ENCODE measurements at regions not wholly inside any gene's neighbourhood (a gene's known extent, or its start where the extent isn't known, plus 50 kb on each side); places are given as distances from the start of the nearest gene placed in this dataset.

- DNase-seq (ENCODE audit: insufficient read length, low spot score): no peak
- no peak for TF ChIP-seq CTCF (IDR thresholded peaks at IDR 0.05; ENCODE audit: insufficient read depth, missing control alignments)
- FAIRE-seq: no peak
These were observed 132.5 kb upstream of the OSR1 start for GRCh38 chr2:19490846-19491435.

- DNase-seq (ENCODE audit: insufficient read length, low spot score) (no peak), FAIRE-seq (no peak)
- TF ChIP-seq CTCF (IDR thresholded peaks at IDR 0.05; ENCODE audit: insufficient read depth, missing control alignments): no peak
These were observed 129.7 kb upstream of the OSR1 start for GRCh38 chr2:19488009-19488691.

DNA sequence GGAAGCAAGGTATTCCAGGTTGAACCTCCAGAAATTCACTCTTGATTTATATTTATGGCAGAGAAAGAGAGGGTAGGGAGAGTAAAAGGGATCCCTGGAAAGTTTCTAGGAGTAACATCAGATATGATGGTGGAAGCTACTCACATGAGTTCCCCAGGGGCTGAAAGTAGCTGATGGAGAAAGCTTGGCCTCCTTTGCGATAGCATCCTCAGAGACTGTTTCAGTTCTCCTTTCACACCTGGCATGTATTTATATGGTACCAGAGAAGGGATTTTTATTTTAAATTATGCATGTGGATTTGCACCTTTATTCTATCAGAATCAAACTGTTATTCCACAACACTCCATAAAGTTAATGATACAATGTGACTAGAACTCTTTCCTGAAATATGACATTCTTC lies 126.3 kb upstream of the OSR1 start:
- no peak for DNase-seq (ENCODE audit: insufficient read length, low spot score)
- no peak for FAIRE-seq
- TF ChIP-seq CTCF (IDR thresholded peaks at IDR 0.05; ENCODE audit: insufficient read depth, missing control alignments): no peak

DNA sequence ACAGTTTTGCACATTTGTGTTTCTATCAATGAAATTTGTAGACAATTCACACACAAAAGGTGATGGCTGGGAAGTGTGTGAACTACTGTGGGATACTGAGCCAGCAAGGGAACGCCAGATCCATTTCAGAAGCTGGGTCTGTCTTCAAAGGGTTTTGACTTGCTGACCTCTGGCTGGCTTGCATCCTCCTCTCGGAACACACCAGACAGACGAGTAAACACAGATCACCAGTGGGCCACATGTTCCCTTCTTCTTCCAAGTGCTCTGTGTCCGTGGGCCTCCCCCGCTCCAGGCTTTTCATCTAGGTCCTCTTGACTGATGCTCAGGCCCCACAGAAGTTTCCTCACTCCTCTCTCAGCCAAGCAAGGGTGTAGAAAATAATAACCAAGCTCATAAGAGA lies 122.2 kb upstream of the OSR1 start:
- no peak for DNase-seq (ENCODE audit: insufficient read length, low spot score)
- TF ChIP-seq CTCF (IDR thresholded peaks at IDR 0.05; ENCODE audit: insufficient read depth, missing control alignments): no peak
- FAIRE-seq: no peak

DNA sequence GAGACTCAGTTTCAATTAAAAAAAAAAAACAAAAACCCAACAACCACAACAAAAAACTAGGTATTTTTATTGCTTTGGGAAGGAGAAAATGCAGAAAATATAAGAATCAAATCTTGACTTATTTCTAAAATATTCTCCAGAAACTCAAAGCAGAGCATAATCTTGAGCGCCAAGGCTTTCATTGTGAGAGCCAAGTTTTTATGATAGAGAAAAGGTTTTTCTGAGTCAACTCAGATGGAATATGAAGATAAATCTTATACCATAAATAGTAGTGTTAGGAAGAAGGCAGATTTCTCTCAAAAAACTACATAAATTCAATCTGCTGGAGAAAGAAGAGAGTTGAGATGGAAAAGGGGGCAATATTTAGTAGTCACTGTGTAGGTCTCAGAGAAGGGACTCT lies 121.2 kb upstream of the OSR1 start:
- FAIRE-seq (no peak), DNase-seq (ENCODE audit: insufficient read length, low spot score) (no peak)
- no peak for TF ChIP-seq CTCF (IDR thresholded peaks at IDR 0.05; ENCODE audit: insufficient read depth, missing control alignments)

DNA sequence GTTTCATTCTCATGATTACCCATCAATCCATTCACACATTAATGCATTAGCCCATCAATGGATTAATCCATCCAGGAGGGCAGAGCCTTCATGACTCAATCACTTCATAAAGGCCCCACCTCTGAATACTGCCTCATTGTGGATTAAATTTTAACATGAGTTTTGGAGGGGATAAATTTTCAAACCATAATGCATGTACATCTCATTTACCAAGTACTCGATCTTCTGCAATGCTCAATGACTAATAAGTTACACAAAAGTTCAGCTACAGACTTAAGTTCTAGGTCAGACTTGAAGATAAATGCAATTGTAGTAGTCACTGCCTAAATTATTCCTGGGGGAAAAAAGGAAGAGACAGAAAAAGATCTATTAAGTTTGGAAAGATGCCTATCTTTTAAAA lies 120.0 kb upstream of the OSR1 start:
- FAIRE-seq (no peak), DNase-seq (ENCODE audit: insufficient read length, low spot score) (no peak)
- no peak for TF ChIP-seq CTCF (IDR thresholded peaks at IDR 0.05; ENCODE audit: insufficient read depth, missing control alignments)

DNA sequence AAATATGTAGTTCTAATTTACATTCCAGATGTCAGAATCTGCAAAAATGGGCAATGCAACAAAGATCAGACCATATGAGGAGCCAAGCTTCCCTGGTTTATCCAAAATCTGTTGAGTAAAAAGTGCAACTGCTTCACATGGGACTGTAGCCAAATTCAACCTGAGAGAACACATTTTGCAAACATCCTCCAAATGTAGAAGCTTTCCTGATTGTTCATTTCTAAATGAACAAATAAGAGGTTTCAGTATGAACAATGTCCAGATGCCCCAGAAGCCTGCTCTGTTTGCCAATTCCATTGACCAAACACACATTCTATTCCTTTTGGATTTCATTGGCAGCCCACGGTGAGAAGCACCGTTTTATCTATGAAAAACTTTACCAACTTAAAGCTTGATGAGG lies 117.9 kb upstream of the OSR1 start:
- FAIRE-seq: no peak

More for the DNA sequence above, 117.9 kb upstream of the OSR1 start:
- TF ChIP-seq CTCF (IDR thresholded peaks at IDR 0.05; ENCODE audit: insufficient read depth, missing control alignments): no peak
- no peak for DNase-seq (ENCODE audit: insufficient read length, low spot score)
